ENCODE measurements at regions not wholly inside any gene's neighbourhood (a gene's known extent, or its start where the extent isn't known, plus 50 kb on each side); places are given as distances from the start of the nearest gene placed in this dataset.

DNA sequence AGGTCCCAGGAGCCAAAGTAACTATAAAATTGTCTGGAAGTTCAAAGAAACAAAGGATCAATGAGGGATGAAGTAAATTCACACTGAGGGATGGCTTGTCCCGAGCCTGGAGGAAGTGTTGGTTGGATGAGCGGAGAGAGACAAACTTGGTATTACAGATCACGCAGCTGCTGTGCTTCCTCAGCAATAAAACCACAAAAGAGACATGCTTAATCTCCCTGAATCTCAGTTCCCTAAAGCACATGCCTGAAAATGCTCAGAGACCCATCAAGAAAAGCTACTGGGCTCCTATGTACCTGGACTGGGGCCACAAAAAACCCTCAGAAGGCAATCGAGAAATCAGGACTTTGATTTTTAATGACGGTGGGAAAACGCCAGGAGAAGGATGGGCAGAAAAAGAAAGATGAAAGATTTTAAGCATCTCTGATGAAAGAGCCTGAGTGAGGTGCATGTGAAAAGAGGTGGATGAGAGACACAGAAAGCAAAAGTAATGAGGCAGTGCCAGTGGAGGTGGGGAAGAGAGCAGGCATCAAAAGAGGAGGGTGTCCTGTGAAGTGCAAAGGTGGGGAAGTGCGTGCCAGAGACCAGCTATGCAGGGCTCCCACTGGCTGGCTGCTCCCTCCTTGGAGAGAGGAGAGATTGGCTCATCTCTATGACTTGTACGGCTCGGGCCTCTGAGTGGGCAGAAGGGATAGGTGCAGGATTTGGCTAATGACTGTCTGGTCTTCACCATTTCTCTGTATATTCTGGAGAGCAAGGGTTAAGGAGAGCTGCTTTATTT lies 143.7 kb downstream of the ABCC12 start:
- no peak overlapping the region for H3K4me3 ChIP-seq (replicated peaks; ENCODE audit: low read depth, low read length)
- TF ChIP-seq, protein P1, sequence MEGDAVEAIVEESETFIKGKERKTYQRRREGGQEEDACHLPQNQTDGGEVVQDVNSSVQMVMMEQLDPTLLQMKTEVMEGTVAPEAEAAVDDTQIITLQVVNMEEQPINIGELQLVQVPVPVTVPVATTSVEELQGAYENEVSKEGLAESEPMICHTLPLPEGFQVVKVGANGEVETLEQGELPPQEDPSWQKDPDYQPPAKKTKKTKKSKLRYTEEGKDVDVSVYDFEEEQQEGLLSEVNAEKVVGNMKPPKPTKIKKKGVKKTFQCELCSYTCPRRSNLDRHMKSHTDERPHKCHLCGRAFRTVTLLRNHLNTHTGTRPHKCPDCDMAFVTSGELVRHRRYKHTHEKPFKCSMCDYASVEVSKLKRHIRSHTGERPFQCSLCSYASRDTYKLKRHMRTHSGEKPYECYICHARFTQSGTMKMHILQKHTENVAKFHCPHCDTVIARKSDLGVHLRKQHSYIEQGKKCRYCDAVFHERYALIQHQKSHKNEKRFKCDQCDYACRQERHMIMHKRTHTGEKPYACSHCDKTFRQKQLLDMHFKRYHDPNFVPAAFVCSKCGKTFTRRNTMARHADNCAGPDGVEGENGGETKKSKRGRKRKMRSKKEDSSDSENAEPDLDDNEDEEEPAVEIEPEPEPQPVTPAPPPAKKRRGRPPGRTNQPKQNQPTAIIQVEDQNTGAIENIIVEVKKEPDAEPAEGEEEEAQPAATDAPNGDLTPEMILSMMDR (IDR thresholded peaks at IDR 0.05; ENCODE audit: low read depth, low read length, missing control alignments), result no peak

DNA sequence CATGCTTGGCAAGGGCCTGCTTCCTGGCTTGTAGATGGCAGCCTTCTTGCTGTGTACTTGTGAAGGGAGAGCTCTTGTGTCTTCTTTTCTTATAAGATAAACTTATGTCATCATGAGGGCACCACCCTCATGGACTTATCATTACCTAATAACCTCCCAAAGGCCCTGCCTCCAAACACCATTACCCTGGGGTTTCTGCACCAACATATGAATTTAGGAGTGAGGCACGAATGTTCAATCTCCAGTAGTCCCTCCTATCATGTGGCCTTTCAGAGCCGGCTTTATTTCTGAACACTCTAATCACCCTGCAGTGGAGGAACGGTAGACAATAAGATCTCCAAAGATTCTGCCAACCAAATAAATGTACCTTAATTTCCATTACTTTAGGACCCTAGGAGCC lies 144.3 kb downstream of the ABCC12 start:
- TF ChIP-seq, protein P1 (IDR thresholded peaks at IDR 0.05; ENCODE audit: low read depth, low read length, missing control alignments), result no peak
- no peak overlapping the region for H3K4me3 ChIP-seq (replicated peaks; ENCODE audit: low read depth, low read length)
- DNase-seq (ENCODE audit: extremely low read depth, low read depth), result no peak

More for the DNA sequence above, 143.7 kb downstream of the ABCC12 start:
- no peak for DNase-seq (ENCODE audit: extremely low read depth, low read depth)

DNA sequence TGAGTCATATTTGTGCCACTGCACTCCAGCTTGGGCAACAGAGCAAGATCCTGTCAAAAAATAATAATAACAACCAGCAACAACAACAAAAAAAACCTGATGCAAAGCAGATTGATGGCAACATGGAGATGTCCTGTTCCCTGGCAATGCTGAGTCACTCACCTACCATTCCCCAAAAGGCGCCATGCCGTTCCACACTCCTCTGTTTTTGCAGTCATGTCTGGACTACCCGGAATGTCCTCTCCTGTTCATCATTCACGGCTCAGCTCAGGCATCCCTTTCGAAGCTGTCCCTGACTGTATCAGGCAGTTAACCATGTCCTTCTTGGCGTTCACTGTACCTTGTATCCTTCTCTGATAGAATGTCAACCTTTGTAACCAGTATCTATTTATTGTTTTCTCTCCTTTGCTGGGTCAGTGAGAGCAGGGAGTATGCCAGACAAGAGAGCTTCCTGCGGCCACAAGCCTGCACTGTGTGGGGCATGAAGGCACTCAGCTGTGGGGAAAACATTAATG lies 147.7 kb downstream of the ABCC12 start:
- H3K4me3 ChIP-seq (replicated peaks; ENCODE audit: low read depth, low read length), result no peak overlapping the region
- TF ChIP-seq, protein P1 (IDR thresholded peaks at IDR 0.05; ENCODE audit: low read depth, low read length, missing control alignments), result no peak
- DNase-seq (ENCODE audit: extremely low read depth, low read depth), result no peak

DNA sequence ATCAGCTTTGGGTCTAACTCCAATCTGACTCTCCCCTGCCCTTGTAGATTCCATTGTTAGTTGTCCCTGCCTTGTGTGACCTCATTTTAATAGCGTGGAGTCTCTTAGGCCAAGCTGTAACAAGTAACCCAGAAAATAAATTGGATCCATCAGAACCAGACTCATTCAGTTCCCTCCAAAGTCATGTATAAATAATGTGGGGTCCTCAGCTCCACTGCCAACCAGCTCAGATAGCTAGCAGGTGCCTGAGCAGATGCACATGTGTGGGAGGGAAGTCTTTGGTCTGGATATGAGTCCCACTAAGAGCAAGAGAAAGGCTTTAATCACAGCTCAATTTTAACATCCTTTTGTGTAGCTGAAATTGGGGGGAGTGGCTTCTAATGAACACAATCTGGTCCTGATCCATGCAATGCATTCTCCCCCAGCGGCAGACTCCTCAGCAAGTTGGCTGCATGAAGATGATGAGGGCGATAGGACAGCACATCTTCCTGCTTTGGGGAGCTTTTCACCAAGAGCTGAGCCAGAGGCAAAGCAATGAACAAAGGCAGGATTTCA lies 151.6 kb downstream of the ABCC12 start:
- TF ChIP-seq, protein P1 (IDR thresholded peaks at IDR 0.05; ENCODE audit: low read depth, low read length, missing control alignments), result no peak
- H3K4me3 ChIP-seq (replicated peaks; ENCODE audit: low read depth, low read length), result no peak overlapping the region
- no peak for DNase-seq (ENCODE audit: extremely low read depth, low read depth)

DNA sequence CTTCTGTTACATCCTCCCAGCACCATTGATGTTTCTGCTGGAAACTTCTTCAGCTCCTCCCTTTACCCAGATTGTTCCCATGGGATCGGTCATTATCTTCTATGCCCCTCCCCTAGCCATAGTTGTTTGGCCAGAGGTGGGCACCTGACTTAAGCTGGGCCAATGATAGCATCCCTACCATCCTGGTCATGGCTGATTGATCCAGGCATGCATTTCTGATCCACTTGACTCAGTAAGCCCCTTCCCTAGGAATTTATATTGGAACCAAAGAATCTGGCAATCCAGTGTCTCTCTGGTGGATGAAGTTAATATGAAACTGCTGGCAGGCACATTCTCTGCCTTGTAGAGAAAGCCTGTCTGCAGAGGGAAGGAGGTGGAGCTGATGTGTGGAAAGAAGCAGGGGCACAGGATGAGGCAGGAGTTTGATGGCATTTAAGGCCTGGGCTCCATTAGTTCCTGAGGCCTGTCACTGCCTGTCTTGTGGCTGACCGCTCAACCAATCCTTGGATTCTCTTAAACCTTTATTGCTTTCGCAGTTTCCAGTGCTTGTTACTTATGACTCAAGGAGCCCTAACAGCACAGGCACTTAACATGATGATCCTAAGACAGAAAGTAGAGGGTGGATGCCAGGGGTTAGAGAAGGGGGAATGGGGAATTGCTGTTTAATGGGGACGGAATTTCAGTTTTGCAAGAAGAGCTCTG lies 152.4 kb downstream of the ABCC12 start:
- TF ChIP-seq, protein P1 (IDR thresholded peaks at IDR 0.05; ENCODE audit: low read depth, low read length, missing control alignments), result no peak
- no peak overlapping the region for H3K4me3 ChIP-seq (replicated peaks; ENCODE audit: low read depth, low read length)
- no peak for DNase-seq (ENCODE audit: extremely low read depth, low read depth)

DNA sequence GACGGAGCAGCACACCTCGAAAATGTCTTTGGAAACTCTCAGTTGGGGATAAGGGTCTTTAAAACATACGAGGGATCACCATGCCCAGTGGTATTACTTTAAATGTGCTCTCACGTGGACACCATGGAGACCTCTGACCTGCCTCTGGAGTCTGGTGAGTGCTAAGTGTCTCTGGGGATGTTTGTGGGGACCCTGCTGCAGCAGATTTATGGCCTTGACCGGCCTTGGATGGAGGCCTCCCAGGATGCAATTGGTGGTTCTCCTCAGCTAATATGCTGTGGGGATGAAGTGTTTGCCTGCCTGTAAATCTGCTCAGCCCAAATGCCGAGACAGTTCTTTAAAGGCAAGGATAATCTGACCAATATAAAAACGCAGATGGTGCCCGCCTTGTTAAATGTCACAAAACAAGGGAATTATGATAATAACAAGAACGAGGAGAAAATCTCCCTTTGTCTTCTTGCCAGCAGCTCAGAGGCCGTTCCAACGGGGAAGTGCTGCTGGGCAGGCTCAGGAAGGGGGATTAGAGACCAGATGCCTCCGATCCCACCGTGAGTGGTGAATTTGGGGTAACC lies 154.4 kb downstream of the ABCC12 start:
- TF ChIP-seq, protein P1 (IDR thresholded peaks at IDR 0.05; ENCODE audit: low read depth, low read length, missing control alignments), result no peak
- DNase-seq (ENCODE audit: extremely low read depth, low read depth), result no peak
- no peak overlapping the region for H3K4me3 ChIP-seq (replicated peaks; ENCODE audit: low read depth, low read length)

Measured in HFF-Myc (cell line).